ENCODE measurements at regions not wholly inside any gene's neighbourhood (a gene's known extent, or its start where the extent isn't known, plus 50 kb on each side); places are given as distances from the start of the nearest gene placed in this dataset.

- no peak for DNase-seq (ENCODE audit: low read depth in 2 of 2)
Measured at GRCh38 chr2:172204309-172204708, 101.6 kb upstream of the DLX2 start.

- DNase-seq (ENCODE audit: low read depth in 2 of 2), result no peak
Measured at GRCh38 chr2:172204762-172205161, 102.1 kb upstream of the DLX2 start.

- no peak for DNase-seq (ENCODE audit: low read depth in 2 of 2)
Measured at GRCh38 chr2:172205292-172205691, 102.6 kb upstream of the DLX2 start.

GRCh38 chr2:172207911-172208310 is 105.2 kb upstream of the DLX2 start:
- DNase-seq (ENCODE audit: low read depth in 2 of 2), result no peak

DNA sequence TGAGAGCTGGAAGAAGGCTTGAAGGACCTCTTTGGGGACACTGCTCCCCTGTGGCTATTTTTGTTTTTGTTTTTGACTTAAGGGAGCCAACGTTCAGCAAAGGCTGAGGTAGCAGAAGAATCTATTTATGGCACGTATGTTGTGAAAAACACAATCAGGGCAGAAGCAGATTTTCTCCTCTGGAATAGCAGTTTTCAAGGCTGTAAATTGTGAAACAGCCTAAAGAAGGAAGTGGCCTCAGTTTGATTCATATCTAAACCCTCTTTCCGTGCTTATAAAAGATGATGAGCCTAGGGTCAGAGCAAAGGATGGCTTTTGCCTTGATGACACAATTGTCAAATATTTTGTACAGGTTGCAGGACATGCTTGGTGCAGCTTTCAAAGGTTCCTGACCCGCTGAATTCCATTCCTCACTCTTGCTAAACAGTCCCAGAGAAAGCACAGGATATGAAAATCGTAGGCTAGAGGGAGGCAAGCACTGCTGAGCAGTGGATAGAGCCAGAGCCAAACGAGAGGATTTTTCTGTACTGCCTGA is 106.2 kb upstream of the DLX2 start:
- DNase-seq (ENCODE audit: low read depth in 2 of 2), result no peak

- DNase-seq (ENCODE audit: low read depth in 2 of 2), result no peak
Measured at GRCh38 chr2:172210599-172210998, 107.9 kb upstream of the DLX2 start.

- DNase-seq (ENCODE audit: low read depth in 2 of 2), result no peak
Measured at GRCh38 chr2:172211512-172211911, 108.8 kb upstream of the DLX2 start.

- no peak for DNase-seq (ENCODE audit: low read depth in 2 of 2)
Measured at GRCh38 chr2:172213116-172213860, 110.6 kb upstream of the DLX2 start.

GRCh38 chr2:172214252-172214651 is 111.6 kb upstream of the DLX2 start:
- no peak for DNase-seq (ENCODE audit: low read depth in 2 of 2)

DNA sequence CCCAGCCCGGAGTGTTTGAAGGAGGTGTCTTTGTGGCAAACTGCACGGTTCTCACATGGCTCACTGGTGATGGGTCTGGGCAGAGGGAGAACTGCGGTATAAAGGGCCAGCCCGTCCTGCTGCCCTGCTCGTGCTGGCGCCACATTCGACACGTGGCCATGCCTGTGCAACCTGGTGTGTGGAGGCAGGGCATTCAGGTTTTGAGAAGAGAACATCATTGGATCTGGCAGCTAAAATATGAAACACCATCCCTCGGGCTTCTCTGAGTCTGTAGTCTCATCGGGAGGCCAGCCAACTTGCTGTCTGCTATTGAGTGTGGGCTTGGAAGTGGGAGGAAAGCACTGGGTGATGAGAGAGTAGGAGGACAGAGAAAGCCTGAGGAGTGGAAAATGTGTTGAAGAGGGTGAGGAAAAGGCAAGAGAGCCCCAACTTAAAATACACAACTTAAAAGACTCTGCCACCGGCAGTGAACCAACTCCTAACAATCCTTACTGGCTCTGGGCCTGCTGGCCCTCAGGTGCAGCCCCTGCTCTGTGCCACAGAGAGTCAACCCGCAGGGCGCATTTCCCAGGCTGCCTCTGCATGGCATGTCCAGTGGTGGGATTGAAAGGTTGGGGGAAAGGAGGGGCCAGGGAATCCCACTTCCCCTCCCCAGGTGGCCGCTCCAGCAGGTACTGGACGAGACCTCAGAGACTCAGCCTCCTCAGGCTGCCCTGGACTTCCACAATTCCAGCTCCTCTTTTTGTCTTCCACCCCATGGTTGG is 112.7 kb upstream of the DLX2 start:
- no peak for DNase-seq (ENCODE audit: low read depth in 2 of 2)

DNA sequence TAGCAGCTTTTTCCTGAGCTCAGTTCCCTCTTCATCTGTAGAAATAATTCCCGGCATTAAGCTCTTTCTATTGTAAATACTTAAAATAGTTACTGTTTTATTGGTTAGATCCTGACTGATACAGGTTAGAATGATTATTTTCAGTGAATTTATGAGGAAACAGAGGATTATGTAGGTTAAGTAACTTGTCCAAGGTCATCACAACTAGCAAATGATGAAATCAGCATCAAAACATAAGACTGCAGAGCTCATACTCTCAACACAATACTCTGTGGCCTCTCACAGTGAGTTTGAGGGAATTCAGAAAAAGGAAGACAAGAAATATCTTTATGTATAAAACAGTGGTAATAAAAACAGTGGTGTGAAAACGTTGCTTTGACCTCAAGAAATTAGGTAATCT is 113.2 kb upstream of the DLX2 start:
- no peak for DNase-seq (ENCODE audit: low read depth in 2 of 2)

GRCh38 chr2:172216477-172216876 is 113.8 kb upstream of the DLX2 start:
- DNase-seq (ENCODE audit: low read depth in 2 of 2), result no peak

DNA sequence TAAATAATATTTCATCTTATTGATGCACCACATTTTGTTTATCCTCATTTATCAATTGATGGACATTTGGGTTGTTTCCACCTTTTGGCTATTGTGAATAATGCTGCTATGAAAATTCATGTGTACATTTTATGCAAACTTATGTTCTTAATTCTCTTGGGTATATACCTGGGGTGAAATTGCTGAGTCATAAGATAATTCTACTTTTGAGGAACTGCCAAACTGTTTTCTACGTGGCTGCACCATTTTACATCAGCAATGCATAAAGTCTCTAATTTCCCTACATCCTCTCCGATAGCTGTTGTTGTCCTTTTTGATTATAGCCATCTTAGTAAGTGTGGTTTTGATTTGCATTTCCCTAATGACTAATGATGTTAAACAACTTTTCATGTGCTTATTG is 116.5 kb upstream of the DLX2 start:
- DNase-seq (ENCODE audit: low read depth in 2 of 2), result no peak

- DNase-seq (ENCODE audit: low read depth in 2 of 2), result no peak
Measured at GRCh38 chr2:172220121-172220520, 117.4 kb upstream of the DLX2 start.

GRCh38 chr2:172223601-172224054 is 120.9 kb upstream of the DLX2 start:
- no peak for DNase-seq (ENCODE audit: low read depth in 2 of 2)

DNA sequence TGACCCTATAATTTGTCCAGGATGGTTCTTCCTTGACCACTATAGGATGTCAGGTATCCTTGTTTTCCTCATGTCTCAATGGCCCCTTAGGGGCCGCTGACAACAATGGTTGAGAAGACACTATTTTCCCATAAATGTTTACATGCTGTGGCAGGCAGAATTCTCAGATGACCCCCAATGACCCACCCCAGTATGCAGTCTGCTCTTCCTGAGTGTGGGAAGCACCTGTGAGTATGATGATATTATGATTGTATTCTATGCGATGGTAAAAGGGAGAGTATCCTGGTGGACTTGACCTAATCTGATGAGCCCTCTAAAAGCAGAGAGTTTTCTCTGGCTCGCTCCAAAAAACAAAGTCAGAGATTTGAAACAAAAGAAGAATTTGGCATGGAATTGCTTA is 123.1 kb upstream of the DLX2 start:
- DNase-seq (ENCODE audit: low read depth in 2 of 2), result no peak

- no peak for DNase-seq (ENCODE audit: low read depth in 2 of 2)
Measured at GRCh38 chr2:172226244-172227061, 123.8 kb upstream of the DLX2 start.

DNA sequence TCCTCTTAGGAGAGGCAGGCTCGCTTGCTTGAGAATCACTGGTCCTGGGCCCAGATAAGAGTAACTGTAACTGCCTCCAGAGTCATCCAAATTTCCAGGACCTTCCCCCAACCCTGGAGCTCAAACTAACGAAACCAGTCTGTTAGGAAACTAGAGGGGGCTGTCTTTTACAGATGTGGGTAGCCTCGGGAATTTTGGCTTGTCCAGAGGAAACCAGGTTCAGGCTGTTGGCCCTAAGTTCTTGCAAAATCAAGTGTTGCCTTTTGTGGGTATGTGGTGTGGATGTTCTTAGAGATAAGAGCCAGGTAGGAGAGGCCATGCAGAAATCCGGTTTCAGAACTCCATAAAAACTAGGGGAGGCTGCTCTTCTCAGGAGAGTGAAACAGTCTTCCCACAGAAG is 125.0 kb upstream of the DLX2 start:
- no peak for DNase-seq (ENCODE audit: low read depth in 2 of 2)

GRCh38 chr2:172228177-172228808 is 125.6 kb upstream of the DLX2 start:
- DNase-seq (ENCODE audit: low read depth in 2 of 2), result no peak

- DNase-seq (ENCODE audit: low read depth in 2 of 2), result no peak
Measured at GRCh38 chr2:172229125-172229524, 126.4 kb upstream of the DLX2 start.

- DNase-seq (ENCODE audit: low read depth in 2 of 2), result no peak
Measured at GRCh38 chr2:172230332-172230888, 127.7 kb upstream of the DLX2 start.
